GM23338 (cell line): ENCODE measurements at regions not wholly inside any gene's neighbourhood (a gene's known extent, or its start where the extent isn't known, plus 50 kb on each side); places are given as distances from the start of the nearest gene placed in this dataset.

Experiments used
- ATAC-seq: fragments of 200-7000 bp; cut with Tn5 transposase; 3 replicates; pipeline ENCODE4 v1.9.1; 2020
- DNase-seq: peaks from one replicate; pipeline ENCODE4 v3.0.0-alpha.2; 2015; ENCODE audit warnings: low spot score
- H2AFZ ChIP-seq: fragments of 200-600 bp; sonication (generic); 2 replicates; pipeline ENCODE4 v1.8.0; 2016; ENCODE audit warnings: antibody characterized with exemption, mild to moderate bottlenecking, moderate library complexity
- H3F3A ChIP-seq: fragments of 200-600 bp; sonication (generic); replicated peaks from 2 replicates; pipeline ENCODE4 v1.8.0; 2017; ENCODE audit warnings: antibody characterized with exemption, mixed run types, low read depth
- H3K27ac ChIP-seq: fragments of 200-600 bp; sonication (generic); 2 replicates; pipeline ENCODE4 v1.6.1; 2016; ENCODE audit warnings: low read depth
- H3K27me3 ChIP-seq: fragments of 200-600 bp; sonication (generic); 2 replicates; pipeline ENCODE4 v1.8.0; 2016; ENCODE audit warnings: mild to moderate bottlenecking, mixed run types, moderate library complexity; ENCODE audit not compliant: insufficient read depth
- H3K36me3 ChIP-seq: fragments of 200-600 bp; sonication (generic); 2 replicates; pipeline ENCODE4 v1.8.0; 2016; ENCODE audit warnings: mild to moderate bottlenecking; ENCODE audit not compliant: insufficient read depth
- H3K4me1 ChIP-seq: fragments of 200-600 bp; sonication (generic); 2 replicates; pipeline ENCODE4 v1.8.0; 2016; ENCODE audit warnings: mild to moderate bottlenecking, moderate library complexity; ENCODE audit not compliant: insufficient read depth
- H3K4me2 ChIP-seq: fragments of 200-600 bp; sonication (generic); 2 replicates; pipeline ENCODE4 v1.7.1; 2017; ENCODE audit warnings: mixed run types
- H3K4me3 ChIP-seq: fragments of 200-600 bp; sonication (generic); 2 replicates; pipeline ENCODE4 v1.6.1; 2016; ENCODE audit warnings: mixed run types
- H3K79me2 ChIP-seq: fragments of 200-600 bp; sonication (generic); replicated peaks from 2 replicates; pipeline ENCODE4 v1.8.0; 2017; ENCODE audit warnings: mild to moderate bottlenecking; ENCODE audit not compliant: insufficient read depth
- H3K9me2 ChIP-seq: fragments of 200-600 bp; sonication (generic); 2 replicates; pipeline ENCODE4 v1.8.0; 2017; ENCODE audit not compliant: insufficient read depth
- H4K20me1 ChIP-seq: fragments of 200-600 bp; sonication (generic); replicated peaks from 2 replicates; pipeline ENCODE4 v1.8.0; 2017; ENCODE audit warnings: mild to moderate bottlenecking; ENCODE audit not compliant: insufficient read depth
- H3K27ac Mint-ChIP-seq: 2 replicates; pipeline ENCODE4 v1.8.0; 2020; ENCODE audit warnings: inconsistent platforms, mild to moderate bottlenecking, moderate library complexity, mixed read lengths
- H3K27me3 Mint-ChIP-seq: 3 replicates; pipeline ENCODE4 v1.8.0; 2022; ENCODE audit warnings: low read depth, mild to moderate bottlenecking, moderate library complexity, mixed read lengths, inconsistent platforms; ENCODE audit not compliant: insufficient read depth, poor library complexity
- H3K36me3 Mint-ChIP-seq: 3 replicates; pipeline ENCODE4 v1.8.0; 2021; ENCODE audit warnings: low read depth, mild to moderate bottlenecking, inconsistent platforms, moderate library complexity, mixed read lengths
- H3K4me1 Mint-ChIP-seq: 3 replicates; pipeline ENCODE4 v1.8.0; 2020; ENCODE audit warnings: mild to moderate bottlenecking, inconsistent platforms, mixed read lengths
- H3K4me3 Mint-ChIP-seq: 3 replicates; pipeline ENCODE4 v1.8.0; 2021; ENCODE audit warnings: moderate library complexity, mild to moderate bottlenecking, inconsistent platforms, mixed read lengths
- H3K9me3 Mint-ChIP-seq: 3 replicates; pipeline ENCODE4 v1.8.0; 2020; ENCODE audit warnings: moderate library complexity, mild to moderate bottlenecking, inconsistent platforms, mixed read lengths
- CREB1 ChIP-seq: fragments of 250-450 bp; sonication (Bioruptor Pico); IDR thresholded peaks from 2 replicates; pipeline ENCODE4 v1.5.0; 2020; ENCODE audit warnings: low read depth, mild to moderate bottlenecking, moderate library complexity
- EZH2phosphoT487 ChIP-seq: fragments of 200-600 bp; sonication (generic); IDR thresholded peaks from one replicate; pipeline ENCODE4 v1.8.1; 2018; ENCODE audit warnings: antibody characterized with exemption; ENCODE audit not compliant: unreplicated experiment
- JUNB ChIP-seq: IDR thresholded peaks from one replicate; pipeline ENCODE4 v1.6.1; 2016; ENCODE audit warnings: antibody characterized with exemption; ENCODE audit not compliant: unreplicated experiment
- NANOG ChIP-seq: IDR thresholded peaks from 2 replicates; pipeline ENCODE4 v1.6.1; 2016; ENCODE audit warnings: antibody characterized with exemption, borderline replicate concordance
- POLR2AphosphoS5 ChIP-seq: IDR thresholded peaks from 2 replicates; pipeline ENCODE4 v1.6.1; 2016; ENCODE audit warnings: antibody characterized with exemption, low read depth
- STAT1 ChIP-seq: IDR thresholded peaks from one replicate; pipeline ENCODE4 v1.6.1; 2016; ENCODE audit warnings: antibody characterized with exemption; ENCODE audit not compliant: unreplicated experiment
- ZNF114 ChIP-seq: fragments of 250-450 bp; sonication (Bioruptor Pico); IDR thresholded peaks from 2 replicates; pipeline ENCODE4 v1.5.0; 2020; ENCODE audit warnings: mild to moderate bottlenecking, moderate library complexity
- ZNF331 ChIP-seq: fragments of 250-450 bp; sonication (Bioruptor Pico); IDR thresholded peaks from 2 replicates; pipeline ENCODE4 v1.5.0; 2020; ENCODE audit warnings: low read depth, mild to moderate bottlenecking, moderate library complexity
- TF ChIP-seq, protein P1 (sequence below), 2 experiments: fragments of 200-600 bp in 1 of 2; sonication (generic) in 1 of 2; conservative IDR thresholded peaks; 2 replicates each; pipeline versions ENCODE4 v1.5.1 to v1.6.1; 2016 to 2017; ENCODE audit warnings: antibody characterized with exemption in 2 of 2, low read depth in 2 of 2, mild to moderate bottlenecking in 2 of 2, moderate library complexity in 1 of 2
- TF ChIP-seq, protein P2 (sequence below): fragments of 250-450 bp; sonication (Bioruptor Pico); IDR thresholded peaks from 2 replicates; pipeline ENCODE4 v1.5.0; 2020; ENCODE audit warnings: mild to moderate bottlenecking, moderate library complexity
- TF ChIP-seq, protein P3 (sequence below): IDR thresholded peaks from 2 replicates; pipeline ENCODE4 v1.6.1; 2016; ENCODE audit warnings: antibody characterized with exemption

DNA sequence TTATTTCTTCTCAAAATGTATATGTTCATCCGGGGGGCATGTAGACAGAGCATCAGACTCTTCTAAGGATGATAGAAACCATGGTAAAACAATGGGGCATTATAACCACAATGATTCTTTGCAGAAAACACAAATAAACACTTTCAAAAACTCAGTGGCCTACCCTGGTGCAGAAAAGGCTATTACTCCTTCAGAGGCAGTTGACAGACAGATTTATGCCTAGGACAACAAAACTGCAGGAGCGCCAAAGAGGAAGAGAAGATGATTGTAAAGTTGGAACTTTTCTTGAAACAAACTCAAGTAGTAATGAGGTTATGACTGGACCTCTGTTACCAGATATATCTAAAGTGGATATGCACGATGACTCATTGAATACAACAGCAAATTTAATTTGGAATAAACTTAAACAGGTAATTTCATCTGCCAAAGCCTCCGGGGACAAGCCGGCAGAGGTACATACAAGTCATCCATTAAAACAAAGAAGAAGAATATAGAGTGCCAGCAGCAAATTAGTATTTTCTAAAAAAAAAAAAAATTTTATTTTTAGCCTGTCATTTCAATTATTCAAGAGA is 1068.4 kb upstream of the INTU start (continued):
- TF ChIP-seq CREB1 (CRISPR knock-in tag) (no peak), JUNB (no peak)

DNA sequence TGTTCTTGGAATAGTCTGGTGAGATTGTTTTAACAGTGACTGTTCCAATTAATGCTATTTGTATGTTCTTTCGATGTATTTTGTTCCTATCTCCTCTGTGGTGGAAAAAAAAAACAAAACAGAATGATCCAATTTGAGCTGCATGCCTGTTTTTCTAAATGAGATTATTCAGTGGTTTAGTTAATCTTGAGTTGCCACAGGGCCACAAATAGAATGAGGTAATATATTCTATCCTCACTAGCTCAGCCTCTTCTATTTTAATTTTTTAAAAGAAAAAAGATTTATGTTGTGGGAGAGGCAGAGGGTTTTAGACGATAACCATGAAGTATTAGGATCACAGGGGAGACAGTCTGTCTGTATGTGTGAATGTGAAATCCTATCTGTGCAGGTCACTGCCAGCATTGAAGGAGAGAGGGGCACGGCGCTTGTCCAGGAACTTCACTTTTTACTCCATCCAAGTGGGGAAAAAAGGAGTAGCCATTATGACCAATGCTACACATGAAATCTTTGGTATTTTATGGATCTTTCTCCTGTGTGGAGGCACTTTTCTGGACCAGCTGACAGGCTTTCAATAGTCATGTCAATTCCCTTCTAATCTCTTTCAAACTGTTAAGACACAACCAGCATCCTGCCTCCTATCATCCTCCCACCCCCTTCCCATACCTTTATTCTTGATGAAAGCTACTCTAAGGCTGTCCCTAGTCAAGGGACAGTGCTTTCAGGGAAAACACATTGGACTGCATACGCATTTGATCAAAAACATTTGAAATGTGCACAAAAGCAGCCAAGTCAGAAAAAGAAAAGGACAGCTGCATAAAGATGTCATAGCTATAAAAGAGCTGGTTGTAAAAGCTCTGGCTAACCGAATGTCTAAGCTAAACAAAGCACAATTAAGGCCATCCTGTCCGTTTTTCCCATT is 1063.8 kb upstream of the INTU start:
- DNase-seq (no peak), ATAC-seq (no peak)
- H2AFZ ChIP-seq: no peak overlapping the region
- no peaks in the 10 kb centered on the region for H3K27me3 Mint-ChIP-seq
- no peak overlapping the region for H3K4me3 Mint-ChIP-seq
- no peaks in the 10 kb centered on the region for H4K20me1 ChIP-seq
- H3K27me3 ChIP-seq: no peaks in the 10 kb centered on the region
- no peak overlapping the region for H3K4me2 ChIP-seq
- no peaks in the 10 kb centered on the region for H3K4me1 Mint-ChIP-seq
- no peaks in the 10 kb centered on the region for H3F3A ChIP-seq
- no peaks in the 10 kb centered on the region for H3K79me2 ChIP-seq
- no peak overlapping the region for H3K27ac Mint-ChIP-seq
- no peak overlapping the region for H3K4me3 ChIP-seq
- no peaks in the 10 kb centered on the region for H3K36me3 ChIP-seq
- TF ChIP-seq ZNF331 (no peak), EZH2phosphoT487 (no peak), STAT1 (no peak), ZNF114 (CRISPR knock-in tag) (no peak), CREB1 (CRISPR knock-in tag) (no peak), NANOG (no peak), POLR2AphosphoS5 (no peak), JUNB (no peak)
- TF ChIP-seq, protein P1, sequence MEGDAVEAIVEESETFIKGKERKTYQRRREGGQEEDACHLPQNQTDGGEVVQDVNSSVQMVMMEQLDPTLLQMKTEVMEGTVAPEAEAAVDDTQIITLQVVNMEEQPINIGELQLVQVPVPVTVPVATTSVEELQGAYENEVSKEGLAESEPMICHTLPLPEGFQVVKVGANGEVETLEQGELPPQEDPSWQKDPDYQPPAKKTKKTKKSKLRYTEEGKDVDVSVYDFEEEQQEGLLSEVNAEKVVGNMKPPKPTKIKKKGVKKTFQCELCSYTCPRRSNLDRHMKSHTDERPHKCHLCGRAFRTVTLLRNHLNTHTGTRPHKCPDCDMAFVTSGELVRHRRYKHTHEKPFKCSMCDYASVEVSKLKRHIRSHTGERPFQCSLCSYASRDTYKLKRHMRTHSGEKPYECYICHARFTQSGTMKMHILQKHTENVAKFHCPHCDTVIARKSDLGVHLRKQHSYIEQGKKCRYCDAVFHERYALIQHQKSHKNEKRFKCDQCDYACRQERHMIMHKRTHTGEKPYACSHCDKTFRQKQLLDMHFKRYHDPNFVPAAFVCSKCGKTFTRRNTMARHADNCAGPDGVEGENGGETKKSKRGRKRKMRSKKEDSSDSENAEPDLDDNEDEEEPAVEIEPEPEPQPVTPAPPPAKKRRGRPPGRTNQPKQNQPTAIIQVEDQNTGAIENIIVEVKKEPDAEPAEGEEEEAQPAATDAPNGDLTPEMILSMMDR (conservative IDR thresholded peaks at IDR 0.05; ENCODE audit: low read depth in 2 of 2): no peak
- TF ChIP-seq, protein P2, sequence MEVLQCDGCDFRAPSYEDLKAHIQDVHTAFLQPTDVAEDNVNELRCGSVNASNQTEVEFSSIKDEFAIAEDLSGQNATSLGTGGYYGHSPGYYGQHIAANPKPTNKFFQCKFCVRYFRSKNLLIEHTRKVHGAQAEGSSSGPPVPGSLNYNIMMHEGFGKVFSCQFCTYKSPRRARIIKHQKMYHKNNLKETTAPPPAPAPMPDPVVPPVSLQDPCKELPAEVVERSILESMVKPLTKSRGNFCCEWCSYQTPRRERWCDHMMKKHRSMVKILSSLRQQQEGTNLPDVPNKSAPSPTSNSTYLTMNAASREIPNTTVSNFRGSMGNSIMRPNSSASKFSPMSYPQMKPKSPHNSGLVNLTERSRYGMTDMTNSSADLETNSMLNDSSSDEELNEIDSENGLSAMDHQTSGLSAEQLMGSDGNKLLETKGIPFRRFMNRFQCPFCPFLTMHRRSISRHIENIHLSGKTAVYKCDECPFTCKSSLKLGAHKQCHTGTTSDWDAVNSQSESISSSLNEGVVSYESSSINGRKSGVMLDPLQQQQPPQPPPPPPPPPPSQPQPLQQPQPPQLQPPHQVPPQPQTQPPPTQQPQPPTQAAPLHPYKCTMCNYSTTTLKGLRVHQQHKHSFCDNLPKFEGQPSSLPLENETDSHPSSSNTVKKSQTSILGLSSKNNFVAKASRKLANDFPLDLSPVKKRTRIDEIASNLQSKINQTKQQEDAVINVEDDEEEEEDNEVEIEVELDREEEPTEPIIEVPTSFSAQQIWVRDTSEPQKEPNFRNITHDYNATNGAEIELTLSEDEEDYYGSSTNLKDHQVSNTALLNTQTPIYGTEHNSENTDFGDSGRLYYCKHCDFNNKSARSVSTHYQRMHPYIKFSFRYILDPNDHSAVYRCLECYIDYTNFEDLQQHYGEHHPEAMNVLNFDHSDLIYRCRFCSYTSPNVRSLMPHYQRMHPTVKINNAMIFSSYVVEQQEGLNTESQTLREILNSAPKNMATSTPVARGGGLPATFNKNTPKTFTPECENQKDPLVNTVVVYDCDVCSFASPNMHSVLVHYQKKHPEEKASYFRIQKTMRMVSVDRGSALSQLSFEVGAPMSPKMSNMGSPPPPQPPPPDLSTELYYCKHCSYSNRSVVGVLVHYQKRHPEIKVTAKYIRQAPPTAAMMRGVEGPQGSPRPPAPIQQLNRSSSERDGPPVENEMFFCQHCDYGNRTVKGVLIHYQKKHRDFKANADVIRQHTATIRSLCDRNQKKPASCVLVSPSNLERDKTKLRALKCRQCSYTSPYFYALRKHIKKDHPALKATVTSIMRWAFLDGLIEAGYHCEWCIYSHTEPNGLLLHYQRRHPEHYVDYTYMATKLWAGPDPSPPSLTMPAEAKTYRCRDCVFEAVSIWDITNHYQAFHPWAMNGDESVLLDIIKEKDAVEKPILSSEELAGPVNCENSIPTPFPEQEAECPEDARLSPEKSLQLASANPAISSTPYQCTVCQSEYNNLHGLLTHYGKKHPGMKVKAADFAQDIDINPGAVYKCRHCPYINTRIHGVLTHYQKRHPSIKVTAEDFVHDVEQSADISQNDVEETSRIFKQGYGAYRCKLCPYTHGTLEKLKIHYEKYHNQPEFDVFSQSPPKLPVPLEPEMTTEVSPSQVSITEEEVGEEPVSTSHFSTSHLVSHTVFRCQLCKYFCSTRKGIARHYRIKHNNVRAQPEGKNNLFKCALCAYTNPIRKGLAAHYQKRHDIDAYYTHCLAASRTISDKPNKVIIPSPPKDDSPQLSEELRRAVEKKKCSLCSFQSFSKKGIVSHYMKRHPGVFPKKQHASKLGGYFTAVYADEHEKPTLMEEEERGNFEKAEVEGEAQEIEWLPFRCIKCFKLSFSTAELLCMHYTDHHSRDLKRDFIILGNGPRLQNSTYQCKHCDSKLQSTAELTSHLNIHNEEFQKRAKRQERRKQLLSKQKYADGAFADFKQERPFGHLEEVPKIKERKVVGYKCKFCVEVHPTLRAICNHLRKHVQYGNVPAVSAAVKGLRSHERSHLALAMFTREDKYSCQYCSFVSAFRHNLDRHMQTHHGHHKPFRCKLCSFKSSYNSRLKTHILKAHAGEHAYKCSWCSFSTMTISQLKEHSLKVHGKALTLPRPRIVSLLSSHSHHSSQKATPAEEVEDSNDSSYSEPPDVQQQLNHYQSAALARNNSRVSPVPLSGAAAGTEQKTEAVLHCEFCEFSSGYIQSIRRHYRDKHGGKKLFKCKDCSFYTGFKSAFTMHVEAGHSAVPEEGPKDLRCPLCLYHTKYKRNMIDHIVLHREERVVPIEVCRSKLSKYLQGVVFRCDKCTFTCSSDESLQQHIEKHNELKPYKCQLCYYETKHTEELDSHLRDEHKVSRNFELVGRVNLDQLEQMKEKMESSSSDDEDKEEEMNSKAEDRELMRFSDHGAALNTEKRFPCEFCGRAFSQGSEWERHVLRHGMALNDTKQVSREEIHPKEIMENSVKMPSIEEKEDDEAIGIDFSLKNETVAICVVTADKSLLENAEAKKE (CRISPR knock-in tag): no peak
- TF ChIP-seq, protein P3, sequence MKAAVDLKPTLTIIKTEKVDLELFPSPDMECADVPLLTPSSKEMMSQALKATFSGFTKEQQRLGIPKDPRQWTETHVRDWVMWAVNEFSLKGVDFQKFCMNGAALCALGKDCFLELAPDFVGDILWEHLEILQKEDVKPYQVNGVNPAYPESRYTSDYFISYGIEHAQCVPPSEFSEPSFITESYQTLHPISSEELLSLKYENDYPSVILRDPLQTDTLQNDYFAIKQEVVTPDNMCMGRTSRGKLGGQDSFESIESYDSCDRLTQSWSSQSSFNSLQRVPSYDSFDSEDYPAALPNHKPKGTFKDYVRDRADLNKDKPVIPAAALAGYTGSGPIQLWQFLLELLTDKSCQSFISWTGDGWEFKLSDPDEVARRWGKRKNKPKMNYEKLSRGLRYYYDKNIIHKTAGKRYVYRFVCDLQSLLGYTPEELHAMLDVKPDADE: no peak
- no peak overlapping the region for H3K27ac ChIP-seq
- no peaks in the 10 kb centered on the region for H3K9me3 Mint-ChIP-seq
- H3K4me1 ChIP-seq: no peaks in the 10 kb centered on the region
- H3K9me2 ChIP-seq: no peaks in the 10 kb centered on the region
- H3K36me3 Mint-ChIP-seq: no peaks in the 10 kb centered on the region
